ENCODE measurements at regions not wholly inside any gene's neighbourhood (a gene's known extent, or its start where the extent isn't known, plus 50 kb on each side); places are given as distances from the start of the nearest gene placed in this dataset.

DNA sequence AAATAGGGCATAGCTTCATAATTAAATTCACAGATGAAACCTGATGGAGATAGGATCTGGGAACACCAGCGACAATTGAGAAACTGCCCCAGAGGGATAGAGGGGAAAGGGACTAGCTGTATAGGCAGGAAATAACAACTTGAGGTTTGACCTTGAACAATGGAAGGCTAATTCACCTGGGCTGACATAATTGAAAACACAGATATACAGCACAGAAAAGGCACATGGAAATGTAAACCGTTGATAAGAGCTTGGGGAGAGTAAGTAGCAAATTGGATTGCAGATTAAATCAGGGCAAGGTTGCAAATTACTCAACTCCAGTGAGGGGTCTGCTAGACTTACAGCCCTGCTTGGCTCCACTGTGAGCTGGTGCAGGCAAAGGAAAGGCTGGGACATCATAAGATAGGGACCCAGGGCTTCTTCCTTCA is 246.7 kb downstream of the DLEU7 start:
- no peak for TF ChIP-seq SPI1 (IDR thresholded peaks at IDR 0.05; ENCODE audit: low read depth, low read length)
- no peak for TF ChIP-seq POLR2AphosphoS5 (IDR thresholded peaks at IDR 0.05; ENCODE audit: low read depth, low read length)

All from GM12891 (cell line).